H9 (cell line): ENCODE measurements at regions not wholly inside any gene's neighbourhood (a gene's known extent, or its start where the extent isn't known, plus 50 kb on each side); places are given as distances from the start of the nearest gene placed in this dataset.

ENCODE experiments used
- DNase-seq: peaks from one replicate; pipeline ENCODE4 v3.0.0-alpha.2; 2017
- H2AFZ ChIP-seq: one replicate; pipeline ENCODE4 v1.6.1; 2013; ENCODE audit warnings: mild to moderate bottlenecking, low read length, control low read depth, moderate library complexity
- H2AK5ac ChIP-seq: 2 replicates; pipeline ENCODE4 v1.6.1; 2013; ENCODE audit warnings: low read length, control low read depth, mixed read lengths; ENCODE audit not compliant: insufficient read length
- H2BK120ac ChIP-seq: one replicate; pipeline ENCODE4 v1.6.1; 2013; ENCODE audit warnings: low read depth, mild to moderate bottlenecking, low read length, control low read depth, inconsistent platforms; ENCODE audit not compliant: poor library complexity, severe bottlenecking
- H2BK12ac ChIP-seq: 2 replicates; pipeline ENCODE4 v1.6.1; 2013; ENCODE audit warnings: low read length, control low read depth, mixed read lengths, low read depth; ENCODE audit not compliant: insufficient read length
- H2BK15ac ChIP-seq: 2 replicates; pipeline ENCODE4 v1.6.1; 2013; ENCODE audit warnings: low read depth, low read length, control low read depth
- H2BK20ac ChIP-seq: one replicate; pipeline ENCODE4 v1.6.1; 2013; ENCODE audit warnings: low read depth, mild to moderate bottlenecking, low read length, control low read depth, inconsistent platforms; ENCODE audit not compliant: poor library complexity, severe bottlenecking
- H2BK5ac ChIP-seq: 2 replicates; pipeline ENCODE4 v1.6.1; 2013; ENCODE audit warnings: low read length, control low read depth, mixed read lengths; ENCODE audit not compliant: insufficient read length
- H3K14ac ChIP-seq: 2 replicates; pipeline ENCODE4 v1.6.1; 2013; ENCODE audit warnings: low read length, control low read depth; ENCODE audit not compliant: insufficient read depth
- H3K18ac ChIP-seq: 2 replicates; pipeline ENCODE4 v1.6.1; 2013; ENCODE audit warnings: low read depth, mild to moderate bottlenecking, mixed read lengths, low read length, control low read depth; ENCODE audit not compliant: insufficient read length
- H3K23ac ChIP-seq: 2 replicates; pipeline ENCODE4 v1.6.1; 2013; ENCODE audit warnings: low read length, control low read depth, mixed read lengths, low read depth; ENCODE audit not compliant: insufficient read length
- H3K23me2 ChIP-seq: 2 replicates; pipeline ENCODE4 v1.6.1; 2013; ENCODE audit warnings: low read depth, mild to moderate bottlenecking, mixed read lengths, low read length, control low read depth; ENCODE audit not compliant: insufficient read length, poor library complexity, severe bottlenecking
- H3K27ac ChIP-seq: 2 replicates; pipeline ENCODE4 v1.5.1; 2013; ENCODE audit warnings: low read length, control low read depth, mixed read lengths, low read depth; ENCODE audit not compliant: insufficient read length
- H3K27me3 ChIP-seq: 2 replicates; pipeline ENCODE4 v1.6.1; 2013; ENCODE audit warnings: low read length, control low read depth, inconsistent platforms; ENCODE audit not compliant: insufficient read depth
- H3K4ac ChIP-seq: 2 replicates; pipeline ENCODE4 v1.6.1; 2013; ENCODE audit warnings: low read depth, mild to moderate bottlenecking, control low read depth, inconsistent platforms, low read length, moderate library complexity
- H3K4me1 ChIP-seq: 2 replicates; pipeline ENCODE4 v1.6.1; 2013; ENCODE audit warnings: low read length, control low read depth, inconsistent platforms; ENCODE audit not compliant: insufficient read depth
- H3K4me2 ChIP-seq: 2 replicates; pipeline ENCODE4 v1.6.1; 2013; ENCODE audit warnings: low read length, control low read depth, mixed read lengths; ENCODE audit not compliant: insufficient read length, insufficient read depth
- H3K56ac ChIP-seq: 2 replicates; pipeline ENCODE4 v1.6.1; 2013; ENCODE audit warnings: low read depth, mild to moderate bottlenecking, mixed read lengths, low read length, control low read depth; ENCODE audit not compliant: insufficient read length
- H3K79me1 ChIP-seq: 2 replicates; pipeline ENCODE4 v1.6.1; 2013; ENCODE audit warnings: low read depth, mild to moderate bottlenecking, moderate library complexity, low read length, control low read depth, inconsistent platforms; ENCODE audit not compliant: insufficient read depth, poor library complexity, severe bottlenecking
- H3K79me2 ChIP-seq: 2 replicates; pipeline ENCODE4 v1.6.1; 2013; ENCODE audit warnings: low read length, control low read depth, inconsistent platforms; ENCODE audit not compliant: insufficient read depth
- H3K9ac ChIP-seq: 2 replicates; pipeline ENCODE4 v1.6.1; 2013; ENCODE audit warnings: low read length, control low read depth, mixed read lengths; ENCODE audit not compliant: insufficient read length; ENCODE audit errors: extremely low read depth
- H3K9me3 ChIP-seq: one replicate; pipeline ENCODE4 v1.6.1; 2013; ENCODE audit warnings: low read depth, low read length, inconsistent platforms; ENCODE audit not compliant: control insufficient read depth
- H3T11ph ChIP-seq: one replicate; pipeline ENCODE4 v1.6.1; 2013; ENCODE audit warnings: mild to moderate bottlenecking, low read length, control low read depth, inconsistent platforms
- H4K20me1 ChIP-seq: one replicate; pipeline ENCODE4 v1.6.1; 2013; ENCODE audit not compliant: control insufficient read depth, insufficient read length, insufficient read depth
- H4K5ac ChIP-seq: 2 replicates; pipeline ENCODE4 v1.6.1; 2013; ENCODE audit warnings: low read depth, mild to moderate bottlenecking, mixed read lengths, low read length, control low read depth; ENCODE audit not compliant: insufficient read length
- H4K8ac ChIP-seq: replicated peaks from 2 replicates; pipeline ENCODE4 v1.6.1; 2013; ENCODE audit warnings: low read length, control low read depth, mixed read lengths, low read depth; ENCODE audit not compliant: insufficient read length
- H4K91ac ChIP-seq: 2 replicates; pipeline ENCODE4 v1.6.1; 2013; ENCODE audit warnings: low read depth, mild to moderate bottlenecking, moderate library complexity, mixed read lengths, low read length, control low read depth; ENCODE audit not compliant: insufficient read length
- H3K27ac Mint-ChIP-seq, 3 experiments: 2 replicates in 2 of 3; 3 replicates in 1 of 3; pipeline ENCODE4 v1.8.0; 2020 to 2021; ENCODE audit warnings: mixed read lengths in 3 of 3, mild to moderate bottlenecking in 1 of 3, moderate library complexity in 1 of 3
- H3K27me3 Mint-ChIP-seq: 2 replicates; pipeline ENCODE4 v1.8.0; 2021; ENCODE audit warnings: low read depth, mild to moderate bottlenecking, moderate library complexity, mixed read lengths
- H3K36me3 Mint-ChIP-seq, 3 experiments: 2 replicates in 2 of 3; 3 replicates in 1 of 3; pipeline ENCODE4 v1.8.0; 2020 to 2021; ENCODE audit warnings: low read depth in 3 of 3, mixed read lengths in 3 of 3; ENCODE audit not compliant: insufficient read depth in 1 of 3
- H3K4me1 Mint-ChIP-seq, 2 experiments: 2 replicates each; pipeline ENCODE4 v1.8.0; 2020; ENCODE audit warnings: mixed read lengths in 2 of 2
- H3K4me3 Mint-ChIP-seq, 2 experiments: 2 replicates in 1 of 2; 3 replicates in 1 of 2; pipeline ENCODE4 v1.8.0; 2020 to 2021; ENCODE audit warnings: mild to moderate bottlenecking in 2 of 2, mixed read lengths in 2 of 2, moderate library complexity in 1 of 2
- H3K9me3 Mint-ChIP-seq, 2 experiments: 2 replicates in 1 of 2; 3 replicates in 1 of 2; pipeline ENCODE4 v1.8.0; 2020; ENCODE audit warnings: mild to moderate bottlenecking in 2 of 2, mixed read lengths in 2 of 2, moderate library complexity in 1 of 2
- CTCF ChIP-seq: fragments of 200-600 bp; sonication (generic); conservative IDR thresholded peaks from 3 replicates; pipeline ENCODE4 v1.8.0; 2021; ENCODE audit warnings: antibody characterized with exemption, mild to moderate bottlenecking
- WGBS: extraction: QIAGEN DNeasy Blood & Tissue Kit; methylation state at CpG from one replicate; pipeline ENCODE4 v1.1.7; 2013; ENCODE audit warnings: missing lambda C conversion rate, low lambda C conversion rate, mixed read lengths; ENCODE audit not compliant: insufficient read length; ENCODE audit errors: extremely low coverage; 5-methylcytosine and 5-hydroxymethylcytosine counted together

GRCh38 chr21:18716578-18717138 is 313.1 kb upstream of the TMPRSS15 start:
- Histone ChIP-seq H4K5ac (no peak overlapping the region), H4K91ac (no peak overlapping the region), H3K14ac (no peak overlapping the region), H2AFZ (no peak overlapping the region), H3K23ac (no peak overlapping the region), H3K23me2 (no peaks in the 10 kb centered on the region), H3K56ac (no peak overlapping the region), H2BK12ac (no peak overlapping the region), H2BK120ac (no peak overlapping the region), H3K4ac (no peak overlapping the region), H3K79me1 (no peaks in the 10 kb centered on the region), H2BK15ac (no peak overlapping the region), H3K79me2 (no peaks in the 10 kb centered on the region), H3K4me2 (no peak overlapping the region), H3K9ac (no peak overlapping the region), H3K4me1 (no peaks in the 10 kb centered on the region), H3T11ph (no peak overlapping the region), H3K18ac (no peak overlapping the region), H4K8ac (no peak overlapping the region), H2BK20ac (no peak overlapping the region), H3K27ac (no peak overlapping the region), H4K20me1 (no peaks in the 10 kb centered on the region), H3K27me3 (no peaks in the 10 kb centered on the region), H3K9me3 (no peaks in the 10 kb centered on the region), H2BK5ac (no peak overlapping the region), H2AK5ac (no peak overlapping the region)
- peaks cover 3 to 6% (median 5%) of the 10 kb centered on the region in 3 experiments; a peak in 6 of 7 replicates for H3K36me3 Mint-ChIP-seq
- H3K4me3 Mint-ChIP-seq: no peak overlapping the region
- no peak for DNase-seq
- H3K9me3 Mint-ChIP-seq: peaks cover 5 to 6% of the 10 kb centered on the region in 2 experiments
- peaks cover 0 to under 1% of the 10 kb centered on the region in 2 experiments; a peak in 1 of 4 replicates for H3K4me1 Mint-ChIP-seq
- no peak overlapping the region for H3K27ac Mint-ChIP-seq
- TF ChIP-seq CTCF: no peak
- WGBS: no CpG with 5 or more reads among the region's 5 CpGs
- H3K27me3 Mint-ChIP-seq: no peaks in the 10 kb centered on the region
